GM19468 (cell line): ENCODE measurements at regions not wholly inside any gene's neighbourhood (a gene's known extent, or its start where the extent isn't known, plus 50 kb on each side); places are given as distances from the start of the nearest gene placed in this dataset.

Experiments used
- ATAC-seq: cut with Tn5 transposase; IDR thresholded peaks from one replicate; pipeline ENCODE4 v1.9.1; 2021; ENCODE audit warnings: mild to moderate bottlenecking, moderate library complexity, moderate number of reproducible peaks; ENCODE audit not compliant: unreplicated experiment; ENCODE audit errors: extremely low read depth

DNA sequence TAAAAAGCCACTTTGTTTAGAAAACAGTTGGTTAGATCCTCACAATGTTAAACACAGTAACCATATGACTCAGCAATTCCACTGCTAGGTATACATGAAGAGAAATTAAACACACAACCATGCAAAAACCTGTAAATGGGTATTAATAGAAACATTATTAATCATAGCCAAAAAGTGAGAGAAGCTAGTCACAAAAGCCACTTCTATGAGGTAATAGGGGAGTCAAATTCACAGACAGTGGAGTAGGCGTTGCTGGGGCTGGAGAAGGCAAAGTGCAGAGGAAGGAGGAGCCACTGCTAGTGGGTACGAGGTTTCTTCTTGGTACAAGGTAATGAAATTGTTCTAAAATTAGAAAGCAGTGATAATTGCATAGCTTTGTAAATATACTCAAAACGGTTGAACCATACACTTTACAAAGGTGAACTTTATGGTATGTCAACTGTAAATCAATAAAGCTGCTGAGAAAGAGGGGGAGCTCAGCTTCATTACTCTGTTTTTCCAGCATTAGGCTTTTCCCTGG is 364.4 kb downstream of the GADD45G start:
- ATAC-seq, result no peak

- no peak for ATAC-seq
Observed at GRCh38 chr9:89969881-89970639, 365.2 kb downstream of the GADD45G start.

DNA sequence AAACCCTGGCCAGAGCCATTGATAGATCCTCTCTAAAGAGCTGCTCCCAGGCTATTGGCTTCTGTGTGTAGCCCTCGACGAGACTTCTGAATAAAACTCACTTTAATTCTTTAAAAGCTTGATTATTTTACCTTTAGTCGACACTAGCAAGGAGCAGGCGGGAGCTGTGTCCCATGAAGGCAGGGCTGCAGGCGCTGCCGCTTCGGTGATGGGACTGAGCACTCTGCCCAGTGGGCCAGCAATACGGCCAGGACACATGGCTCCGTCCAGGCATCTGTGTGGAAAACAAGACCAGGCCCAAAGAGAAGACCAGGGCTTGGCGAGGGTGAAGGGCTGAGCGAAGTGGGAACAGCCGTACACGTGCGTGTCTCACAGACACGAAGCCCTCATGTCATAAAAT is 365.9 kb downstream of the GADD45G start:
- no peak for ATAC-seq

DNA sequence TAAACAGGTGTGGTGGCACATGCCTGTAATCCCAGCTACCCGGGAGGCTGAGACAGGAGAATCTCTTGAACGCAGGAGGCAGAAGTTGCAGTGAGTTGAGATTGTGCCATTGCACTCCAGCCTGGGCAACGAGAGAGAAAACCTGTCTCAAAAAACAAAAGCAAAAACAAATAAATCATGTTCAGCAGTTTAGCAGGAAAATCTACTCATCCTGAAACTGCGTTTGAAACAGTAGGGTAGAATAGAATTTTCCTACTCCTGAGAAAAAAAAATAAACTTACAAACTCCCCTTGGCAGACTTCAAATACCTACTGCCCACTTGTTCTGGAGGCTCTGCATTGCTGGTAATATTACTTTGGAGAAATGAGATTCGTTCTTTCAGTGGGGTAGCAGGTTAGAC is 367.7 kb downstream of the GADD45G start:
- ATAC-seq, result no peak

DNA sequence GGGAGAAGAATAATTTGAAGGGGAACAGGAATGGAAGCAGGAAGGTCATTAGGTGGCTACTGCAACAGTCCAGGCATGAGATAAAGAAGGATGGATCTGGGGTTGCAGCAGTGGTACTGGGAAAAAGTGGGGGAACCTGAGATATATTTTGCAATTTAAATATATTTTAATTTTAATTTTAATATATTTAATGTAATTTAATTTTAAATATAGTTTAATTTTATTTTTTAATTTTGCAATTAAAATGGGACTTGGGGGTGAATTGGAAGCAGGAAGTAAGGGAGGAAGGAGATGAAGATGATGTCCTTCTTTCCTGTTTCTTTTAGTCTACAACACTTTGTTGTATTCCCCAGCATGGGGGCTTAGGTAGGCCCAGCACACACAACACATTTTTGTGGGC is 369.8 kb downstream of the GADD45G start:
- no peak for ATAC-seq

- ATAC-seq, result no peak
Observed at GRCh38 chr9:89975024-89975423, 370.2 kb downstream of the GADD45G start.

DNA sequence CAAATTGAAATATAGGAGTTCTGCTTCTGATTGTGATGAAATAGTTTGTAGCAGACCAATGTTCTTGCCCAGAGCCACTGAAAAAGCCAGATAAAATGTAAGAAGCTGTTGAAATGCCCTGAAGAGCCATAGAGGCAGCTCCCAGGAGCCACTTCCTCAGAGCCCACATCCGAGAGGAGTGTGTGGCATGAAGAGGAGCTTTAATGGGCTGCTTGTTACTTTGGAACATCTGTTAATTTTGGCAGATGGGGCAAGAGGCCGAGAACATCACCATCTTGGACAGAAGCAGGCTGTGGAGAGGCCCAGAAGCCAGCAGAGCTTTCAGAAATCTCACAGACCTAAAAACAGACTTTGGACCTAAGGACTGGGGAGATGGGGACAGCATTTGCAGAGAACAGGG is 370.8 kb downstream of the GADD45G start:
- ATAC-seq, result no peak

DNA sequence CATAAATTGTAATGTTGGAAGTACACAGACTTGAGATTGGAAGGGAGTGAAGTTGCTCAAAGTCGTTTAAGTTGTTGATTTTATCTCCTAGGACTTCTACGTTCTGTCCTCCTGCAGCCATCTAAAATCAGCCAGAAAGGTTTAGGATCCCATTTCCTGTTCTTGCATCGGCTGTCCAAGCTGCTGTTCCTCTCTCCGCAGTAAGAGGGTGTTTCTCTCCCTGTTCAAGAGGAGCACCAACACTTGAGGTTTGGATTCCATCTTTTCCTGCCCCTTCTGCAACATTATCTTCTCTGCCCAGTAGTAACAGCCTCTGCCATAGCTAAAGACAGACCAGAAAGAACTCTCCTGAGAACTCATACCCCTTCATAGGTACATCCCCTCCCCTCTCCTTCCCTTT is 373.4 kb downstream of the GADD45G start:
- no peak for ATAC-seq

- ATAC-seq, result no peak
Observed at GRCh38 chr9:89980600-89980999, 375.8 kb downstream of the GADD45G start.

GRCh38 chr9:89982016-89982415 is 377.2 kb downstream of the GADD45G start:
- ATAC-seq, result no peak

GRCh38 chr9:89983411-89983810 is 378.6 kb downstream of the GADD45G start:
- no peak for ATAC-seq

DNA sequence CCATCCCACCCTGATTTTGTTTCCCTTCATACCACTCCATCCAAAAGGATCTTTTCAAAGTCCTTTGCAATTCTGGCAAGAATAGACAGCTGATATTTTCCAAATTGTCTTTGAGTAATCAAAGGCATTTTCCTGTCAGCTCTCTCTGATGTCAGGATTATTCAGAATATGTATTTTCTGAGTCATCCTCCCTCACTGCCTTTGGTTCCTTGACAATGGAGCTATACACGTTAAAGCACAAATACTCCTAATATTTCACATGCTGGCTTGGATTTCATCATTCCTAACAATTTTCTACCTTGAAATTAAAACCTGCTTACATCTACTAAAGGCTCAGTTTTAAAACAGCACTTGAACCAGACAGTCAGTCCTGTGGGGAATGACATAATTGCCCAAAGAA is 379.4 kb downstream of the GADD45G start:
- no peak for ATAC-seq

DNA sequence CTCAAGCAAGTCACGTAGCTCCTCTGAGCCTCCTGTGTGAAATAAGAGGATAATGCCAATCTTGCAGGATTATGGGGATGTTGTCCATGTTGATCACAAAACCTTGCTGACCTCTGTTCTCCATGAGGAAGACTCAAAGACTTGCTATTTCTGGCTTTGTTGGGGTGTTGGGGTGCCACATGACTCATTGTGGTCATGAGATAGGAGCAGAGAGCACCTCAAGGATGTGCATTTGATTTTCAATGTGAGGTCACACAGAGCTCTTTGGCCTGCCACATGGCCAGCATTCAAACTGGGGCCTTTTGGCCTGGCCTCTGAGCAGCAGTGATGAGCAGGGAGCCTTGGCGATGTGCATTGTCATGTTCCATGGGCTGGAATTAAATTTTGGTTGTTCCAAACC is 380.3 kb downstream of the GADD45G start:
- no peak for ATAC-seq

DNA sequence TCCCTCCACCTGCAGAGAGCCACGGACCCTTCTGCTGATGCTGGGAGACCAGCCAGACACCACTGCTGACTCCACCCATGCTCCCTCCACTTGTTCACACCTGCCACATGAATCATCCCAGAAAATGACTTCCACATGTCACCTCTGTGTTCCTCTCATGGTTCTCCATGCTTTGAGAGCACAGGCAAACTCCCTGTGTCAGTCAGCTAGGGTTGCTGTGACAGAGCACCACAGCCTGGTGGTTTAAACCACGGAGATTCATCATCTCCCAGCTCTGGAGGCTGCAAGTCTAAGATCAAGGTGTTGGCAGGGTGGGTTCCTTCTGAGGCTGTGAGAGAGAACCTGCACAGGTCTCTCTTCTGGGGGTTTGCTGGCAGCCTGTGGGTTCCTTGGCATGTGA is 381.4 kb downstream of the GADD45G start:
- ATAC-seq, result no peak

- ATAC-seq, result no peak
Observed at GRCh38 chr9:89988458-89988857, 383.6 kb downstream of the GADD45G start.

DNA sequence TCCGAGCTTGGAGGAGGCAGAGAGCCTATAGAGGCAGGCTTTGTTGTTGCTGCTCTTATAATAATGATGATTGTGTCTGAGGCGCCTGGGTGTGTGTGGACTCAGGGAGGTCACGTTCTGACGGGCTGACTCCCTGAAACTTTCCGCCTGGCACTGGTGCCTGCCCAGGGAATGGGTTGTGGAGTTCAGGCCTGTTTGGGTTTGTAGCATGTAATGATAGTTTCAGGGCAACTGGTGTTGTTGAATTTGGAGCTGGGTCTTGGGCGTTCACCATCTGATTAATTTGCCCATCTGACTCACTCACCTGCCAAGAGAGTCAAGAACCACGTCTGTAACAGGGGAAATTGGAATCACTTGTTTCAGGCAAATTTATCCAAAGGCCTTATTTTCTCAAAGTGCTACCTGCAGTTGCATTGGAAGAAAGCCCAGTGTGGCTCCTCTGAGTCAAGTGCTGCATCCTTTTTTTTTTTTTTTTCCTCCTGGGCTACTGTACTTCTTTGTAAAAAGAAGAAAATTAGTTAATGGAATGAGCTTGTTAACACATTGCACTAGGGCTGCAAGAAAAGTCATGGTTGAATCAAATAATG is 386.5 kb downstream of the GADD45G start:
- no peak for ATAC-seq

DNA sequence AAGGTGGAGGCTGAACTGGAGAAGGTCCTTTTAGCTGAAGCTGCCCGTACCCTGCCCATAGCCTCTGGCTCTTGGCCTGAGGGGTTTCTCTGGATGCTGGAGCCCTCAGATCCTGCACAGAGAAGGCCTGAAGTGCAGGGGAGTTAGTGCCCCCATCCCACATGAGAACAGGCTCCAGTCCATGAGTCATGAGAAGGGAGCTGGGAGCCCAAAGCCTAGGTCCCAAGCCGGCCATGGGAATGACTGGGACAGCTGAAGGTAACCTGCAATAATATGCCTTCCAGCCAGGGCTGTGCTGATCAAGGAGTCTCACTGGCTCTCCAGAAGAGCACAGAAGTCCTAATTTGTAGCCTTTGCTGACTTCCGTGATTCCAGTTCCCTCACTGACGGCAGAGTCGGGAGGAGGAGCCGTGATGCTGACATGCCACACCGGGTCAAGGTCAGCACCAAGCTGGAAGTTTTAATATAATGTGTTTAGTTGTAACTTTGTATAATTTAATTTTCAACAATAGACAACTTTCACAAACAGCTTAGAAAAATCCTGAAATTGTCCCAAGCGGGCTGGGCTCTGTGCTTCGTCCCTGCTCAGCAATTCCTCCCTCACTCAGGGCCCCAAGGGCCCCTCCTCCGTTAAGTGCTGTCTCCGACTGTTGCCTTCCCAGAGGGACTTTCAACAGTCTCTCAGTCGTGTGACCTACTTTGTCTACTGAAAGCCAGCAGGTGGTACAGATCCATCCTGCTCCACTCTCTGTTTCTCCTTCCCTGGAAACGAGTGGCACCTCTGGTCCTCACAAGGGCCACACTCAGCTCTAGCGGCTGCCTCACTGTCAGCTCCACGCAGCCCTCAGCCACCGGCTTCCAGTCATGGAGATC is 387.8 kb downstream of the GADD45G start:
- ATAC-seq, result no peak

DNA sequence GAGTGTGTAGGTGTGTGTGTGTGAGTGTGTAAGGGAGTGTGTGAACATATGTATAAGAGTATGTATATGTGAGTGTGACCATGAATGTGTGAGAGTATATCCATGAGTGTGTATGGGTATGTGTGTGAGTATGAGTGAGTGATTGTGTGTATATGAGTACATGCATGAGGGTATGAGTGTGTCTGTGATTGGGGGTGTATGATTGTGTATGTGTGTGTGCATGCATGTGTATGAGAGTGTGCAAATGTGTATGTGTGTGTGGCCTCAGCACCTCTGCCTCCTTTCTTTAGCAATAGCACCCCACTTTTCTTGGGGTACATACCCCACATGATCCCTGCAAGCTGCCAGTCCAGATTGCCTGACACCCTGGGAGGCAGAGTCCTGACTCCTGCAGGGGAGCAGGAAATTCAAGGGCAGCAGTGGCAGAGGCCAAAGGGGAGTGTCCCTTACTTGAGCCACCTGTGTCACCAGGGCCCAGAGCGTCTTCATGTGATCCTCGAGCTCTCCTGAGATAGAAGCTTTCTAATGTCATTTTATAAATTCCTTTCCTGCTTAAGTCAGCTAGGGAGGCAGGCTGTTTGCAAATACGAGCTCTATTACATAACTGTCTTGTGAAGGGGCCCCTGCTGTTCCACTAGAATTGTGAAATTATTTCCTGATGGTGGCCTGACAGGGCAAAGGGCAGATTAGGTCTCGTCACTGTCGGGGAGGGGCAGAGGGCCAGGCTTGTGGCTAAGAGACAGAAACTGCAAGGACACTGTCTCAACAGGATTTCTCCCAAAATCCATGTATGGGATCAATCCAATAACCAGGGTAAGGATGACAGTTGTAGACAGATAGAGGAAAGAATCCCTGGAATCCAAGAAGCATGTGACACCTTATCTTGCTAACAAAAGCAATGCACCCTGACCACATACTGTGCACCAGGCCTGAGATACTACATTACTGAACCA is 389.1 kb downstream of the GADD45G start:
- no peak for ATAC-seq

- ATAC-seq, result no peak
Observed at GRCh38 chr9:89994988-89995613, 390.3 kb downstream of the GADD45G start.
